ENCODE measurements at regions not wholly inside any gene's neighbourhood (a gene's known extent, or its start where the extent isn't known, plus 50 kb on each side); places are given as distances from the start of the nearest gene placed in this dataset.

DNA sequence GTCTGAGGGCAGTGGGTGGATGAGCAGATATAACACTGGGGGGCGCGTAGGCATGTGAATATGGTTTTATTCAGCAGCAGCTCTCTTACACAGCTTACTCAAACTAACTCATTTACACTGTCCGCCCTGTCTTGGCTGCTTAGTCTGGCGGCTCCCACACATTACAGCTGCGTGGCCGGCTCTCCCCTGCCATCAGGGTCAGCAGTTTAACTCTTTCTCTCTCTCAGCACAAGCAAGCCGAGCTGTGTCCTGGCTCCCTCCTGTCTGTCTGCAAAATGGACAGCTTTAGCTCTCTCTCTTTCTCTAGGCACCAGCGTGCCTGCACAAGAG lies 1310.1 kb upstream of the RAG2 start:
- intact Hi-C loops (cut with micrococcal nuclease; ENCODE audit: unreplicated experiment): no loop called here
- ChIA-PET POLR2A (no interaction called here), CTCF (ENCODE audit: low intra/inter-chr PET ratio, low total read pairs) (no interaction called here)
- TF ChIP-seq, protein P1, sequence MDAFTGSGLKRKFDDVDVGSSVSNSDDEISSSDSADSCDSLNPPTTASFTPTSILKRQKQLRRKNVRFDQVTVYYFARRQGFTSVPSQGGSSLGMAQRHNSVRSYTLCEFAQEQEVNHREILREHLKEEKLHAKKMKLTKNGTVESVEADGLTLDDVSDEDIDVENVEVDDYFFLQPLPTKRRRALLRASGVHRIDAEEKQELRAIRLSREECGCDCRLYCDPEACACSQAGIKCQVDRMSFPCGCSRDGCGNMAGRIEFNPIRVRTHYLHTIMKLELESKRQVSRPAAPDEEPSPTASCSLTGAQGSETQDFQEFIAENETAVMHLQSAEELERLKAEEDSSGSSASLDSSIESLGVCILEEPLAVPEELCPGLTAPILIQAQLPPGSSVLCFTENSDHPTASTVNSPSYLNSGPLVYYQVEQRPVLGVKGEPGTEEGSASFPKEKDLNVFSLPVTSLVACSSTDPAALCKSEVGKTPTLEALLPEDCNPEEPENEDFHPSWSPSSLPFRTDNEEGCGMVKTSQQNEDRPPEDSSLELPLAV (CRISPR knock-in tag; conservative IDR thresholded peaks at IDR 0.05; ENCODE audit: low read depth): no peak
- TF ChIP-seq, protein P2, sequence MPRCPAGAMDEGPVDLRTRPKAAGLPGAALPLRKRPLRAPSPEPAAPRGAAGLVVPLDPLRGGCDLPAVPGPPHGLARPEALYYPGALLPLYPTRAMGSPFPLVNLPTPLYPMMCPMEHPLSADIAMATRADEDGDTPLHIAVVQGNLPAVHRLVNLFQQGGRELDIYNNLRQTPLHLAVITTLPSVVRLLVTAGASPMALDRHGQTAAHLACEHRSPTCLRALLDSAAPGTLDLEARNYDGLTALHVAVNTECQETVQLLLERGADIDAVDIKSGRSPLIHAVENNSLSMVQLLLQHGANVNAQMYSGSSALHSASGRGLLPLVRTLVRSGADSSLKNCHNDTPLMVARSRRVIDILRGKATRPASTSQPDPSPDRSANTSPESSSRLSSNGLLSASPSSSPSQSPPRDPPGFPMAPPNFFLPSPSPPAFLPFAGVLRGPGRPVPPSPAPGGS (CRISPR knock-in tag; IDR thresholded peaks at IDR 0.05): no peak
- TF ChIP-seq RXRB (CRISPR knock-in tag; IDR thresholded peaks at IDR 0.05; ENCODE audit: borderline replicate concordance) (no peak), ZNF564 (CRISPR knock-in tag; IDR thresholded peaks at IDR 0.05) (no peak), ZNF382 (CRISPR knock-in tag; IDR thresholded peaks at IDR 0.05; ENCODE audit: borderline replicate concordance) (no peak), SALL1 (CRISPR knock-in tag; IDR thresholded peaks at IDR 0.05) (no peak), U2AF2 (IDR thresholded peaks at IDR 0.05; ENCODE audit: low read depth, low read length) (no peak), SRF (IDR thresholded peaks at IDR 0.05; ENCODE audit: low read depth, low read length) (no peak), PLRG1 (conservative IDR thresholded peaks at IDR 0.05) (no peak), MYC (CRISPR knock-in tag; IDR thresholded peaks at IDR 0.05; ENCODE audit: borderline replicate concordance) (no peak), HNRNPUL1 (IDR thresholded peaks at IDR 0.05; ENCODE audit: low read depth, low read length) (no peak), SMAD3 (CRISPR knock-in tag; IDR thresholded peaks at IDR 0.05) (no peak), KAT2B (IDR thresholded peaks at IDR 0.05; ENCODE audit: borderline replicate concordance, low read depth, low read length) (no peak)
- TF ChIP-seq, protein P3, sequence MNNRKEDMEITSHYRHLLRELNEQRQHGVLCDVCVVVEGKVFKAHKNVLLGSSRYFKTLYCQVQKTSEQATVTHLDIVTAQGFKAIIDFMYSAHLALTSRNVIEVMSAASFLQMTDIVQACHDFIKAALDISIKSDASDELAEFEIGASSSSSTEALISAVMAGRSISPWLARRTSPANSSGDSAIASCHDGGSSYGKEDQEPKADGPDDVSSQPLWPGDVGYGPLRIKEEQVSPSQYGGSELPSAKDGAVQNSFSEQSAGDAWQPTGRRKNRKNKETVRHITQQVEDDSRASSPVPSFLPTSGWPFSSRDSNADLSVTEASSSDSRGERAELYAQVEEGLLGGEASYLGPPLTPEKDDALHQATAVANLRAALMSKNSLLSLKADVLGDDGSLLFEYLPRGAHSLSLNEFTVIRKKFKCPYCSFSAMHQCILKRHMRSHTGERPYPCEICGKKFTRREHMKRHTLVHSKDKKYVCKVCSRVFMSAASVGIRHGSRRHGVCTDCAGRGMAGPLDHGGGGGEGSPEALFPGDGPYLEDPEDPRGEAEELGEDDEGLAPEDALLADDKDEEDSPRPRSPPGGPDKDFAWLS (CRISPR knock-in tag; IDR thresholded peaks at IDR 0.05; ENCODE audit: borderline replicate concordance): no peak
- TF ChIP-seq, protein P4, sequence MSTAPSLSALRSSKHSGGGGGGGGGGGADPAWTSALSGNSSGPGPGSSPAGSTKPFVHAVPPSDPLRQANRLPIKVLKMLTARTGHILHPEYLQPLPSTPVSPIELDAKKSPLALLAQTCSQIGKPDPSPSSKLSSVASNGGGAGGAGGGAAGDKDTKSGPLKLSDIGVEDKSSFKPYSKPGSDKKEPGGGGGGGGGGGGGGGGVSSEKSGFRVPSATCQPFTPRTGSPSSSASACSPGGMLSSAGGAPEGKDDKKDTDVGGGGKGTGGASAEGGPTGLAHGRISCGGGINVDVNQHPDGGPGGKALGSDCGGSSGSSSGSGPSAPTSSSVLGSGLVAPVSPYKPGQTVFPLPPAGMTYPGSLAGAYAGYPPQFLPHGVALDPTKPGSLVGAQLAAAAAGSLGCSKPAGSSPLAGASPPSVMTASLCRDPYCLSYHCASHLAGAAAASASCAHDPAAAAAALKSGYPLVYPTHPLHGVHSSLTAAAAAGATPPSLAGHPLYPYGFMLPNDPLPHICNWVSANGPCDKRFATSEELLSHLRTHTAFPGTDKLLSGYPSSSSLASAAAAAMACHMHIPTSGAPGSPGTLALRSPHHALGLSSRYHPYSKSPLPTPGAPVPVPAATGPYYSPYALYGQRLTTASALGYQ (CRISPR knock-in tag; IDR thresholded peaks at IDR 0.05): no peak
- TF ChIP-seq, protein P5, sequence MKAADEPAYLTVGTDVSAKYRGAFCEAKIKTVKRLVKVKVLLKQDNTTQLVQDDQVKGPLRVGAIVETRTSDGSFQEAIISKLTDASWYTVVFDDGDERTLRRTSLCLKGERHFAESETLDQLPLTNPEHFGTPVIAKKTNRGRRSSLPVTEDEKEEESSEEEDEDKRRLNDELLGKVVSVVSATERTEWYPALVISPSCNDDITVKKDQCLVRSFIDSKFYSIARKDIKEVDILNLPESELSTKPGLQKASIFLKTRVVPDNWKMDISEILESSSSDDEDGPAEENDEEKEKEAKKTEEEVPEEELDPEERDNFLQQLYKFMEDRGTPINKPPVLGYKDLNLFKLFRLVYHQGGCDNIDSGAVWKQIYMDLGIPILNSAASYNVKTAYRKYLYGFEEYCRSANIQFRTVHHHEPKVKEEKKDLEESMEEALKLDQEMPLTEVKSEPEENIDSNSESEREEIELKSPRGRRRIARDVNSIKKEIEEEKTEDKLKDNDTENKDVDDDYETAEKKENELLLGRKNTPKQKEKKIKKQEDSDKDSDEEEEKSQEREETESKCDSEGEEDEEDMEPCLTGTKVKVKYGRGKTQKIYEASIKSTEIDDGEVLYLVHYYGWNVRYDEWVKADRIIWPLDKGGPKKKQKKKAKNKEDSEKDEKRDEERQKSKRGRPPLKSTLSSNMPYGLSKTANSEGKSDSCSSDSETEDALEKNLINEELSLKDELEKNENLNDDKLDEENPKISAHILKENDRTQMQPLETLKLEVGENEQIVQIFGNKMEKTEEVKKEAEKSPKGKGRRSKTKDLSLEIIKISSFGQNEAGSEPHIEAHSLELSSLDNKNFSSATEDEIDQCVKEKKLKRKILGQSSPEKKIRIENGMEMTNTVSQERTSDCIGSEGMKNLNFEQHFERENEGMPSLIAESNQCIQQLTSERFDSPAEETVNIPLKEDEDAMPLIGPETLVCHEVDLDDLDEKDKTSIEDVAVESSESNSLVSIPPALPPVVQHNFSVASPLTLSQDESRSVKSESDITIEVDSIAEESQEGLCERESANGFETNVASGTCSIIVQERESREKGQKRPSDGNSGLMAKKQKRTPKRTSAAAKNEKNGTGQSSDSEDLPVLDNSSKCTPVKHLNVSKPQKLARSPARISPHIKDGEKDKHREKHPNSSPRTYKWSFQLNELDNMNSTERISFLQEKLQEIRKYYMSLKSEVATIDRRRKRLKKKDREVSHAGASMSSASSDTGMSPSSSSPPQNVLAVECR (CRISPR knock-in tag; IDR thresholded peaks at IDR 0.05; ENCODE audit: borderline replicate concordance): no peak
- H3K4me3 ChIP-seq (replicated peaks in 1 of 3; ENCODE audit: insufficient read depth in 1 of 3, low read depth in 2 of 3, low read length in 3 of 3): no peak overlapping the region
- H4K20me1 ChIP-seq (ENCODE audit: insufficient read depth, low read length): no peaks in the 10 kb centered on the region
- H3K27ac ChIP-seq (ENCODE audit: extremely low read length, insufficient read depth, low read length): no peak overlapping the region
- no peak for ATAC-seq
- in situ Hi-C loops (cut with HindIII; ENCODE audit: extremely low pct_ligation_motif_present, low pct_unique_long_range_greater_than_20kb): no loop called here
- DNase-seq (ENCODE audit: low spot score): no peak
- no TSS peak for BruUV-seq (replicated peaks)
- H3K4me1 ChIP-seq (ENCODE audit: insufficient read depth, low read length): no peaks in the 10 kb centered on the region
- no peak overlapping the region for H2AFZ ChIP-seq (ENCODE audit: low read length)
- no peak overlapping the region for H3K4me2 ChIP-seq (ENCODE audit: low read depth, low read length)
- H3K79me2 ChIP-seq (ENCODE audit: insufficient read depth, low read length): no peaks in the 10 kb centered on the region
- H3K9me3 ChIP-seq (ENCODE audit: low read length): peaks cover 61% of the 10 kb centered on the region
- H3K36me3 ChIP-seq (replicated peaks in 1 of 2; ENCODE audit: control insufficient read depth in 1 of 2, insufficient read depth in 2 of 2, low read length in 2 of 2): no peaks in the 10 kb centered on the region
- no peak overlapping the region for H3K9ac ChIP-seq (ENCODE audit: insufficient read depth, low read depth, low read length)
- FAIRE-seq: no peak
- no peaks in the 10 kb centered on the region; a peak in 1 of 5 replicates for H3K27me3 ChIP-seq (ENCODE audit: control insufficient read depth in 1 of 2, insufficient read depth in 2 of 2, low read length in 2 of 2)
- 18% methylated on average over 5 of the region's 8 CpGs for WGBS (ENCODE audit: low lambda C conversion rate)

Measured in HepG2 (cell line).